ENCODE measurements at regions not wholly inside any gene's neighbourhood (a gene's known extent, or its start where the extent isn't known, plus 50 kb on each side); places are given as distances from the start of the nearest gene placed in this dataset.

- Mint-ChIP-seq H3K36me3 (ENCODE audit: unreplicated experiment) (no peaks in the 10 kb centered on the region), H3K9me3 (ENCODE audit: unreplicated experiment) (peaks cover 5% of the 10 kb centered on the region), H3K27ac (ENCODE audit: unreplicated experiment) (no peak overlapping the region), H3K27me3 (ENCODE audit: unreplicated experiment) (peaks cover 3% of the 10 kb centered on the region), H3K4me3 (ENCODE audit: unreplicated experiment) (no peak overlapping the region), H3K4me1 (ENCODE audit: low read depth, unreplicated experiment) (peaks cover 4% of the 10 kb centered on the region)
- DNase-seq: no peak
- no peak for TF ChIP-seq CTCF (IDR thresholded peaks at IDR 0.05; ENCODE audit: partially characterized antibody, unreplicated experiment)
Measured at GRCh38 chr21:35484851-35485250, 435.7 kb upstream of the RUNX1 start.

GRCh38 chr21:35484032-35484431 is 434.9 kb upstream of the RUNX1 start:
- Mint-ChIP-seq H3K4me3 (ENCODE audit: unreplicated experiment) (no peak overlapping the region), H3K27ac (ENCODE audit: unreplicated experiment) (no peak overlapping the region), H3K36me3 (ENCODE audit: unreplicated experiment) (peaks cover 5% of the 10 kb centered on the region), H3K4me1 (ENCODE audit: low read depth, unreplicated experiment) (peaks cover 4% of the 10 kb centered on the region), H3K27me3 (ENCODE audit: unreplicated experiment) (no peaks in the 10 kb centered on the region), H3K9me3 (ENCODE audit: unreplicated experiment) (peaks cover 2% of the 10 kb centered on the region)
- DNase-seq: no peak
- TF ChIP-seq CTCF (IDR thresholded peaks at IDR 0.05; ENCODE audit: partially characterized antibody, unreplicated experiment): no peak

- Mint-ChIP-seq H3K4me3 (ENCODE audit: unreplicated experiment) (no peak overlapping the region), H3K4me1 (ENCODE audit: low read depth, unreplicated experiment) (peaks cover 2% of the 10 kb centered on the region), H3K27ac (ENCODE audit: unreplicated experiment) (no peak overlapping the region), H3K9me3 (ENCODE audit: unreplicated experiment) (peaks cover 2% of the 10 kb centered on the region), H3K27me3 (ENCODE audit: unreplicated experiment) (no peaks in the 10 kb centered on the region), H3K36me3 (ENCODE audit: unreplicated experiment) (peaks cover 5% of the 10 kb centered on the region)
- no peak for DNase-seq
- no peak for TF ChIP-seq CTCF (IDR thresholded peaks at IDR 0.05; ENCODE audit: partially characterized antibody, unreplicated experiment)
Measured at GRCh38 chr21:35482933-35483662, 434.0 kb upstream of the RUNX1 start.

GRCh38 chr21:35482096-35482495 is 433.0 kb upstream of the RUNX1 start:
- H3K4me1 Mint-ChIP-seq (ENCODE audit: low read depth, unreplicated experiment): no peaks in the 10 kb centered on the region

More at GRCh38 chr21:35482096-35482495, 433.0 kb upstream of the RUNX1 start:
- Mint-ChIP-seq H3K36me3 (ENCODE audit: unreplicated experiment) (peaks cover 5% of the 10 kb centered on the region), H3K4me3 (ENCODE audit: unreplicated experiment) (no peak overlapping the region), H3K27ac (ENCODE audit: unreplicated experiment) (no peak overlapping the region), H3K9me3 (ENCODE audit: unreplicated experiment) (peaks cover 2% of the 10 kb centered on the region), H3K27me3 (ENCODE audit: unreplicated experiment) (no peaks in the 10 kb centered on the region)
- no peak for DNase-seq
- no peak for TF ChIP-seq CTCF (IDR thresholded peaks at IDR 0.05; ENCODE audit: partially characterized antibody, unreplicated experiment)
